BLaER1 treated with 17β-estradiol and CSF1 and Interleukin-3, amounts not matched to agents 10 nM and 100 nM (cell line): ENCODE measurements at regions not wholly inside any gene's neighbourhood (a gene's known extent, or its start where the extent isn't known, plus 50 kb on each side); places are given as distances from the start of the nearest gene placed in this dataset.

ENCODE experiments used
- H3K27ac ChIP-seq, 11 experiments: shearing (Covaris generic); formaldehyde crosslinking; 2 replicates each; pipeline ENCODE4 v1.8.1; 2022
- H3K27me3 ChIP-seq, 11 experiments: shearing (Covaris generic); formaldehyde crosslinking; 2 replicates each; pipeline ENCODE4 v1.8.1; 2022
- H3K36me3 ChIP-seq, 11 experiments: shearing (Covaris generic); formaldehyde crosslinking; 2 replicates each; pipeline ENCODE4 v1.8.1; 2022
- H3K4me1 ChIP-seq, 10 experiments: shearing (Covaris generic); formaldehyde crosslinking; 2 replicates each; pipeline ENCODE4 v1.8.1; 2022
- H3K4me2 ChIP-seq, 11 experiments: shearing (Covaris generic); formaldehyde crosslinking; 2 replicates each; pipeline ENCODE4 v1.8.1; 2022
- H3K4me3 ChIP-seq, 10 experiments: shearing (Covaris generic); formaldehyde crosslinking; 2 replicates each; pipeline ENCODE4 v1.8.1; 2022
- H3K9ac ChIP-seq, 11 experiments: shearing (Covaris generic); formaldehyde crosslinking; 2 replicates each; pipeline ENCODE4 v1.8.1; 2022
- H3K9me3 ChIP-seq, 11 experiments: shearing (Covaris generic); formaldehyde crosslinking; replicated peaks in 1 of 11; 2 replicates each; pipeline ENCODE4 v1.8.1; 2022
- H4K20me1 ChIP-seq, 11 experiments: shearing (Covaris generic); formaldehyde crosslinking; 2 replicates each; pipeline ENCODE4 v1.8.1; 2022
- Cebpa-rat ChIP-seq, 11 experiments: shearing (Covaris generic); IDR thresholded peaks; 2 replicates each; pipeline ENCODE4 v1.8.1; 2022

DNA sequence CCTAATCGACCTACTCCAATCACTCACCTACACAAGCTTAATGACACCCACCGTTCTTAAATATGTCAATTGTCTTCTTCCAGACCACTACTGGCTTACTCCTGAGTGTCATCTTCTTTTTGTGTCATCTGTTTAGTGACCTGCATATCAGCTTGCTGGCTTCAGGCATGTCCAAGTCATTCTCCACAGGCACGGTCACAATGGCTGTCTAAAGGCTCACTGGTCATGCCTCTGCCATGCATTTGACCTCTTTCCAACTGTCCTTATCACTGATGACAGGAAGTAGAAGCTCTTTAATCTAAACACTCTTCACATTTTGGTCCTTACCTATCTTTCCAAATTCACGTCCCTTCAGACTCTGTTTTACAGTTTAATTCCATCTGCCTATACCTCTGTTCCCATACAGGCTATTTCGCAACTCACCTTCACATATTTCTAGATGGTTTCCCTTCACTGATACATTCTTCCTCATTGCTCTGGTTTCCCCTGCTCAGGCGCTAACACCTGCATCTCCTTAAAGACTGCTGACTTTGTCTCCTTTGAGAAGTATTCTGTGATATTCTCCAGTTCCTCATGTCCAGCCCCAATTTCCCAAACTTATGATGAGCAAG, 217.5 kb downstream of the TRIB2 start:
- H3K9ac ChIP-seq: no peak overlapping the region
- H4K20me1 ChIP-seq: no peaks in the 10 kb centered on the region
- no peak overlapping the region for H3K4me3 ChIP-seq
- peak in 4 of 11 experiments; percentile 29 to 59 (median 44); a peak in 4 of 22 replicates for TF ChIP-seq Cebpa-rat (IDR thresholded peaks at IDR 0.05)
- peaks cover 0 to 8% (median 0%) of the 10 kb centered on the region in 11 experiments; a peak in 2 of 22 replicates for H3K27me3 ChIP-seq
- no peak overlapping the region for H3K4me2 ChIP-seq
- no peak overlapping the region for H3K27ac ChIP-seq
- H3K9me3 ChIP-seq: no peaks in the 10 kb centered on the region
- H3K36me3 ChIP-seq: no peaks in the 10 kb centered on the region
- peaks cover 0 to 22% (median 18%) of the 10 kb centered on the region in 10 experiments; a peak in 16 of 20 replicates for H3K4me1 ChIP-seq

- no peak overlapping the region for H3K4me2 ChIP-seq
- H3K4me3 ChIP-seq: no peak overlapping the region
- H3K27ac ChIP-seq: no peak overlapping the region
- no peaks in the 10 kb centered on the region for H3K36me3 ChIP-seq
- peaks cover 0 to 5% (median 0%) of the 10 kb centered on the region in 11 experiments; a peak in 1 of 22 replicates for H3K27me3 ChIP-seq
- H3K4me1 ChIP-seq: peaks cover 0 to 12% (median 9%) of the 10 kb centered on the region in 10 experiments; a peak in 16 of 20 replicates
- H3K9me3 ChIP-seq: no peaks in the 10 kb centered on the region
- H3K9ac ChIP-seq: no peak overlapping the region
- TF ChIP-seq Cebpa-rat (IDR thresholded peaks at IDR 0.05): no peak
- H4K20me1 ChIP-seq: no peaks in the 10 kb centered on the region
These were observed 218.5 kb downstream of the TRIB2 start for GRCh38 chr2:12935222-12935621.

GRCh38 chr2:12935796-12936195, 219.1 kb downstream of the TRIB2 start:
- no peaks in the 10 kb centered on the region for H3K9me3 ChIP-seq
- no peaks in the 10 kb centered on the region for H4K20me1 ChIP-seq
- H3K36me3 ChIP-seq: no peaks in the 10 kb centered on the region
- H3K4me3 ChIP-seq: no peak overlapping the region
- H3K4me2 ChIP-seq: no peak overlapping the region
- peaks cover 0 to 5% (median 0%) of the 10 kb centered on the region in 11 experiments; a peak in 1 of 22 replicates for H3K27me3 ChIP-seq
- H3K4me1 ChIP-seq: peaks cover 0 to 6% (median 4%) of the 10 kb centered on the region in 10 experiments; a peak in 14 of 20 replicates
- H3K9ac ChIP-seq: no peak overlapping the region
- H3K27ac ChIP-seq: no peak overlapping the region
- TF ChIP-seq Cebpa-rat (IDR thresholded peaks at IDR 0.05): no peak

DNA sequence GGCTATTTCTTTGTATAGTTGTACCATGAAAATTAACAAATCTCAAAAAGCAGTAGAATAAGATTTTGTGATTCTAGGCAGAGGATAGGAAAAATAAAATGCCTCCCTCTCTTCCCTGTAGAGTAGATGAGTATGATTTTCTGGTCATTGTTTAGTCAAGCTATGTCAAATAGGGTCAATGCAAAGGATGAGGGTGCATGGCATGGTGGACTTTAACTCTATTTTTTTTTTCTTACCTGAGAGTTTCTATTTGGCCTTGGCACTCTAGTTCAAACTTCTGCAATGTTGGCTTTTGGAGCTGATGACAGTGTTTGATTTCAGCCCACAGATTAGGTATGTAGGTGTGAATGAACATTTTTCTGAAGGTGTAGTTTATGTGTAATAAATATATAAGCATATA, 224.5 kb downstream of the TRIB2 start:
- Histone ChIP-seq H3K36me3 (no peaks in the 10 kb centered on the region), H3K4me3 (no peak overlapping the region), H3K27me3 (no peaks in the 10 kb centered on the region), H3K27ac (no peak overlapping the region), H3K9me3 (peaks cover 0 to 14% (median 0%) of the 10 kb centered on the region in 11 experiments; a peak in 5 of 22 replicates), H3K9ac (no peak overlapping the region), H3K4me1 (no peaks in the 10 kb centered on the region), H3K4me2 (no peak overlapping the region), H4K20me1 (no peaks in the 10 kb centered on the region)
- no peak for TF ChIP-seq Cebpa-rat (IDR thresholded peaks at IDR 0.05)

- Histone ChIP-seq H3K36me3 (no peaks in the 10 kb centered on the region), H4K20me1 (no peaks in the 10 kb centered on the region), H3K27ac (peak overlapping the region in 1 of 11 experiments; percentile 7; a peak in 1 of 22 replicates), H3K4me2 (peak overlapping the region in 8 of 11 experiments; percentile 30 to 58 (median 45); a peak in 16 of 22 replicates), H3K4me1 (peaks cover 0 to 26% (median 21%) of the 10 kb centered on the region in 10 experiments; a peak in 16 of 20 replicates), H3K9me3 (no peaks in the 10 kb centered on the region), H3K27me3 (no peaks in the 10 kb centered on the region), H3K9ac (no peak overlapping the region), H3K4me3 (no peak overlapping the region)
- no peak for TF ChIP-seq Cebpa-rat (IDR thresholded peaks at IDR 0.05)
These were observed 231.7 kb downstream of the TRIB2 start for GRCh38 chr2:12948231-12948960.

DNA sequence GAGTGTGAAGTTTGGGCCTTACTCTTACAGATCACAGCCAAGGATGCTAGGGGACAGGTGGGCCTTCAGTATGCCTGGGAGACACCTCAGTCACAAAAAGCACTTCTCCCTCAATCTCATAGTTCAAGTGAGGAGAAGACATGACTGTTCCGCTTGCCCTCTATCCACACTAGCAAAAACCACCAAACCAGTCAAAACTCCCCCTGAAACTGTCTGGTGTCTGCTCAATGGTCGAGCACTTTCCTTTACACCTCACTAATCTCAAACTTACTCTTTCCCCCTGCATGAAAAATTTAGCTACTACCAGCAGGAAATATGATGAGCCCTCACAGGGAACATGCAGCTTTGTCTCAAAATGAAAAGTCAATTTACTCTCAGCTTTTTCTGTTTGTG, 232.2 kb downstream of the TRIB2 start:
- no peaks in the 10 kb centered on the region for H3K9me3 ChIP-seq
- peak overlapping the region in 1 of 11 experiments; percentile 19; a peak in 1 of 22 replicates for H3K9ac ChIP-seq
- peaks cover 0 to 26% (median 21%) of the 10 kb centered on the region in 10 experiments; a peak in 16 of 20 replicates for H3K4me1 ChIP-seq
- H3K27ac ChIP-seq: peak overlapping the region in 1 of 11 experiments; percentile 21; a peak in 3 of 22 replicates
- H3K4me3 ChIP-seq: no peak overlapping the region
- H3K4me2 ChIP-seq: peak overlapping the region in 9 of 11 experiments; percentile 1 to 58 (median 43); a peak in 16 of 22 replicates
- H4K20me1 ChIP-seq: no peaks in the 10 kb centered on the region
- TF ChIP-seq Cebpa-rat (IDR thresholded peaks at IDR 0.05): no peak
- no peaks in the 10 kb centered on the region for H3K36me3 ChIP-seq
- H3K27me3 ChIP-seq: no peaks in the 10 kb centered on the region

- Histone ChIP-seq H3K9me3 (no peaks in the 10 kb centered on the region), H3K9ac (peak overlapping the region in 1 of 11 experiments; percentile 19; a peak in 1 of 22 replicates), H3K27me3 (no peaks in the 10 kb centered on the region), H3K36me3 (no peaks in the 10 kb centered on the region), H4K20me1 (no peaks in the 10 kb centered on the region), H3K4me2 (peak overlapping the region in 9 of 11 experiments; percentile 1 to 58 (median 43); a peak in 14 of 22 replicates), H3K4me3 (no peak overlapping the region), H3K4me1 (peaks cover 0 to 26% (median 21%) of the 10 kb centered on the region in 10 experiments; a peak in 16 of 20 replicates), H3K27ac (peak overlapping the region in 1 of 11 experiments; percentile 21; a peak in 2 of 22 replicates)
- no peak for TF ChIP-seq Cebpa-rat (IDR thresholded peaks at IDR 0.05)
These were observed 232.7 kb downstream of the TRIB2 start for GRCh38 chr2:12949406-12949805.

GRCh38 chr2:12950174-12950573, 233.4 kb downstream of the TRIB2 start:
- H3K9me3 ChIP-seq: no peaks in the 10 kb centered on the region
- H3K4me1 ChIP-seq: peaks cover 0 to 26% (median 21%) of the 10 kb centered on the region in 10 experiments; a peak in 16 of 20 replicates
- no peaks in the 10 kb centered on the region for H3K36me3 ChIP-seq
- H4K20me1 ChIP-seq: no peaks in the 10 kb centered on the region
- no peak overlapping the region for H3K4me3 ChIP-seq
- H3K27ac ChIP-seq: no peak overlapping the region
- no peak overlapping the region for H3K9ac ChIP-seq
- no peak for TF ChIP-seq Cebpa-rat (IDR thresholded peaks at IDR 0.05)
- H3K4me2 ChIP-seq: peak overlapping the region in 7 of 11 experiments; percentile 2 to 58 (median 47); a peak in 9 of 22 replicates
- no peaks in the 10 kb centered on the region for H3K27me3 ChIP-seq
